ENCODE measurements at regions not wholly inside any gene's neighbourhood (a gene's known extent, or its start where the extent isn't known, plus 50 kb on each side); places are given as distances from the start of the nearest gene placed in this dataset.

DNA sequence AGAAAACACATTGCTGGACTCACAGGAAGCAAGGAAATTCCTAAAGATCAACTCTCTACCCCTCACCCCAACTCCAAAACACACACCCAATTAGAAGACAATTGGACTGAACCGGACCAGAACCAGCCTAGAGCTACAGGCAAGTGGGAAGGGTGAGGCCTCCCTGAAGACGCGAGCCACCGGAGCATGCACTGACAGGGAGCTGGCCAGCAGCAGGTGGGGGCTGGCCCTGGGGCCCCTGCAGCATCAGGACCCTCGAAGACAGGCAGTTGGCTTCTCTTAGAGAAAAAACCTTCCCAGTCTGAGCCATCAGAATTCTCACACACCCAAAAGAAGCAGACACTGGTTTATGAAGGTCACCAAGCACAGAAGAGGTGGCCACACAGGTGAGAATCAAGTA is 209.5 kb upstream of the DIO3 start:
- no peak overlapping the region for H3K27ac ChIP-seq
- no peak for DNase-seq (ENCODE audit: low read depth, low spot score)

GRCh38 chr14:101352567-101352966 is 208.7 kb upstream of the DIO3 start:
- no peak for DNase-seq (ENCODE audit: low read depth, low spot score)
- no peak overlapping the region for H3K27ac ChIP-seq

- H3K27ac ChIP-seq, result no peak overlapping the region
- no peak for DNase-seq (ENCODE audit: low read depth, low spot score)
Observed at GRCh38 chr14:101353422-101353821, 207.9 kb upstream of the DIO3 start.

- no peak overlapping the region for H3K27ac ChIP-seq
- no peak for DNase-seq (ENCODE audit: low read depth, low spot score)
Observed at GRCh38 chr14:101354726-101355125, 206.6 kb upstream of the DIO3 start.

- DNase-seq (ENCODE audit: low read depth, low spot score), result no peak
- no peak overlapping the region for H3K27ac ChIP-seq
Observed at GRCh38 chr14:101355284-101355683, 206.0 kb upstream of the DIO3 start.

GRCh38 chr14:101357038-101357437 is 204.3 kb upstream of the DIO3 start:
- H3K27ac ChIP-seq, result no peak overlapping the region
- no peak for DNase-seq (ENCODE audit: low read depth, low spot score)

- H3K27ac ChIP-seq, result no peak overlapping the region
- DNase-seq (ENCODE audit: low read depth, low spot score), result no peak
Observed at GRCh38 chr14:101357559-101358319, 203.6 kb upstream of the DIO3 start.

DNA sequence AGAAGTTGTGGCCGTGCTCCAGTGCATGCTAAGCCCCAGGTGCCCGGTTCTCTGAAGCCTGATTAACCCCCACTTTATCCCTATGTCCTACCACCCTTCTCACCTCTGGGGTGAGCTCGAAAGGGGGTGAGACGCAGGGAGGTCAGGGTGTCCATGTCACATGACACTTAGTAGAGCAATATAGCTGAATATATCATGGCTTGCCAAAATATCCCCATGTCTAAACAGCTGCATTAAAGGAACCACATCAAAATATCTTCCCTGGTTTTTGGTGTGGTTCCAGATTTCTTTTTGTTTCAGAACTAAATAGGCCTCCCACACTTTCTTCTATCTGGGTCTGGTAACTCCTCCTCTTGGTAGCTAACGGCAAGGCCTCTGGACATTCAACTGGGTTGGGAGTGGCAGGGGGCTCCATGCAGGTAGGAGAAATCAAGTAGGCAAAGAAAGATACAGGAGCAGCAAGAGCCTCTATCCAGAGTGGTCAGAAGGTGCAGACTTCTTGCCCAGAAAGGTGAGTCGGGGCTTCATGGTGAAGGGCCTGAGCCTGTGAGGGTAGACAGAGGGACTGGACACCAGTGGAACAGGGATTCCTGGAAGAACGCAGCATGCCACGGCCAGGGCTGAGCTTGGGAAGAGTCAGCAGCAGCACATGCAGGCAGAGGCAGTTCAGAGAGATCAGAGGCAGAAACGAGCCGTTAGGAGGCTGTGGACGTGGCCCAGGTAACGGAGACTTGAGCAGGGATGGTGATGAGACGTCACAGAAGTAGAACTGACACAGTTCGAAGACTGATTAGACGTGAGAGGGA is 202.8 kb upstream of the DIO3 start:
- no peak for DNase-seq (ENCODE audit: low read depth, low spot score)
- H3K27ac ChIP-seq, result no peak overlapping the region

GRCh38 chr14:101359221-101360053 is 201.9 kb upstream of the DIO3 start:
- no peak overlapping the region for H3K27ac ChIP-seq
- no peak for DNase-seq (ENCODE audit: low read depth, low spot score)

- DNase-seq (ENCODE audit: low read depth, low spot score), result no peak
- no peak overlapping the region for H3K27ac ChIP-seq
Observed at GRCh38 chr14:101360054-101360911, 201.0 kb upstream of the DIO3 start.

GRCh38 chr14:101361044-101361443 is 200.3 kb upstream of the DIO3 start:
- no peak overlapping the region for H3K27ac ChIP-seq
- DNase-seq (ENCODE audit: low read depth, low spot score), result no peak

GRCh38 chr14:101361451-101362433 is 199.6 kb upstream of the DIO3 start:
- H3K27ac ChIP-seq, result no peak overlapping the region
- no peak for DNase-seq (ENCODE audit: low read depth, low spot score)

DNA sequence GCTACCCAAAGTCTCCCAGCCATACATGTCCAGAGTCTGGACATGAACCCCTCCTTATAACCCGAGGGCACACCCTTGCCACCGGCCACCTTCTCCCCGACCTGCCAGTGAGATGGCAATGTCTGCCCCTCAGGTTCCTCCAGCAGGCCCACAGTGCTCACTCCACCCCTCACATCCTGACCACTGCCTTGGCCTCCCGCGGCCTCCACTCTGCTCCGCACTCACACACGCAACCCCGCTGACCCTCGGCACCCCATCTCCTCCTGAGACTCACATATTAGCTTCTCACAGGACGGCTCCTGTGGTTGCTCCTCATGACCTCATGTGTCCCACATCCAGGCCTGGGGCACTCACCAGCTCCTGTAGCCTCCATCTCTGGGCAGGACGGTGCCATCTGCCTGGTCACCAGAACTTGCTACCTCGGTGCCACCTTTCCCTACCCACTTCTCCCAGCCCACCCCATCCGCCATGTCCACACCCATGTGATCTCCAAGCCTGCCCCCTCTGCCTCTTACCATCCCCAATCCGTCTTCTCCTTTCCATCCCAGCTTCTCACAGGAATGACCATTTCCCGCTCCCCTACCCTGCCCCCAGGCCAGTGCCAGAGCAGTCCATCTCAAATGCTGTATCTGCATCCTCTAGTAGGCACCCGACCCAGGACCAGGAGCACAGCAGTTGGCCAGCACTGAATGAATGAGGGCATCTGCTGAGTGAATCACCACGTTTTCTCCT is 198.6 kb upstream of the DIO3 start:
- H3K27ac ChIP-seq, result no peak overlapping the region
- no peak for DNase-seq (ENCODE audit: low read depth, low spot score)

- no peak overlapping the region for H3K27ac ChIP-seq
- no peak for DNase-seq (ENCODE audit: low read depth, low spot score)
Observed at GRCh38 chr14:101363261-101363555, 198.1 kb upstream of the DIO3 start.

DNA sequence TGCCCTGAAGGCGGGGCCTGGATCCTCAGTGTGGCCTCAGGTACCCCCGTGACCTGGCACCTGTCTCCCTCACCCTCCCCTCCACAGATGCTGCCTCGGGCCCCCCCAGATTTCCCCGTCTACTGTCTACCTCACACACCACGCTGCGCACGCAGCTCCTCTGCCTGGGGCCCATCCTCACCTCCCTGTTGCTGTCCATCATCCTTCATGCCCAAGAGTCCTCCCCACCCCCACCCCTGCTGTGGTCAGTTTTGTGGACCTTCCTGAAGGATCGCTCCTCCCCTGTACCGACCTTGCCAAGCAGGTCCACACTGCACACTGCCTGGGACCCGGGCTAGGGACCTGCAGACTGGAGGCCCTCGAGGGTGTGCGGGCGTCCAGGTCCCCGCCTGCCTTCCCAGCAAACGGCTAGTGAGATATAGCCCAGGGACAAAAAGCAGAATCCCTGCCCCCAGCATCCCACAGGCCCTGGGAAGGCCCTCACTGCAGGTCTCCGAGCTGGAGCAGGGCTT is 197.4 kb upstream of the DIO3 start:
- no peak for DNase-seq (ENCODE audit: low read depth, low spot score)
- no peak overlapping the region for H3K27ac ChIP-seq

- no peak for DNase-seq (ENCODE audit: low read depth, low spot score)
- no peak overlapping the region for H3K27ac ChIP-seq
Observed at GRCh38 chr14:101364503-101365328, 196.6 kb upstream of the DIO3 start.
